Activated B cell treated with CpG ODN at 0.5 μM for 24 hours (primary cell): ENCODE measurements at regions not wholly inside any gene's neighbourhood (a gene's known extent, or its start where the extent isn't known, plus 50 kb on each side); places are given as distances from the start of the nearest gene placed in this dataset.

ENCODE experiments used
- ATAC-seq: fragments of 200-7000 bp; cut with Tn5 transposase; one replicate; pipeline ENCODE4 v1.10.0; 2021; ENCODE audit warnings: low read depth, mild to moderate bottlenecking, moderate library complexity
- CTCF ChIA-PET: fragments of 350-600 bp; sonication (Branson Sonifier 250); formaldehyde crosslinking; loops from one replicate; lab custom pipeline; 2021; ENCODE audit warnings: antibody characterized with exemption; lab: Charles Lee
- POLR2A ChIA-PET: fragments of 350-600 bp; sonication (Branson Sonifier 250); formaldehyde crosslinking; loops from one replicate; lab custom pipeline; 2021; ENCODE audit warnings: antibody characterized with exemption; lab: Charles Lee
- DNase-seq: peaks from one replicate; pipeline ENCODE4 v3.0.0; 2022
- H3K27ac Mint-ChIP-seq: one replicate; pipeline ENCODE4 v1.8.0; 2020; ENCODE audit warnings: mixed read lengths
- H3K27me3 Mint-ChIP-seq: one replicate; pipeline ENCODE4 v1.8.0; 2021; ENCODE audit warnings: mixed read lengths
- H3K36me3 Mint-ChIP-seq: one replicate; pipeline ENCODE4 v1.8.0; 2021; ENCODE audit warnings: low read depth, mixed read lengths
- H3K4me1 Mint-ChIP-seq: one replicate; pipeline ENCODE4 v1.8.0; 2021; ENCODE audit warnings: mixed read lengths
- H3K4me3 Mint-ChIP-seq: one replicate; pipeline ENCODE4 v1.8.0; 2020; ENCODE audit warnings: mild to moderate bottlenecking, mixed read lengths
- H3K9me3 Mint-ChIP-seq: one replicate; pipeline ENCODE4 v1.8.0; 2020; ENCODE audit warnings: mixed read lengths
- intact Hi-C: fragments of 100-400 bp; cut with micrococcal nuclease; formaldehyde crosslinking; loops from one replicate; pipeline ENCODE4 v1.15.1; 2024
- TF ChIP-seq, protein P1 (sequence below): fragments of 200-600 bp; IDR thresholded peaks from one replicate; pipeline ENCODE4 v1.8.0; 2022; ENCODE audit warnings: antibody characterized with exemption, mild to moderate bottlenecking

GRCh38 chr22:49448526-49448925 is 379.1 kb downstream of the BRD1 start:
- no peaks in the 10 kb centered on the region for H3K4me1 Mint-ChIP-seq
- ChIA-PET CTCF (no interaction called here), POLR2A (no interaction called here)
- intact Hi-C loops: no loop called here
- H3K27ac Mint-ChIP-seq: no peak overlapping the region
- TF ChIP-seq, protein P1, sequence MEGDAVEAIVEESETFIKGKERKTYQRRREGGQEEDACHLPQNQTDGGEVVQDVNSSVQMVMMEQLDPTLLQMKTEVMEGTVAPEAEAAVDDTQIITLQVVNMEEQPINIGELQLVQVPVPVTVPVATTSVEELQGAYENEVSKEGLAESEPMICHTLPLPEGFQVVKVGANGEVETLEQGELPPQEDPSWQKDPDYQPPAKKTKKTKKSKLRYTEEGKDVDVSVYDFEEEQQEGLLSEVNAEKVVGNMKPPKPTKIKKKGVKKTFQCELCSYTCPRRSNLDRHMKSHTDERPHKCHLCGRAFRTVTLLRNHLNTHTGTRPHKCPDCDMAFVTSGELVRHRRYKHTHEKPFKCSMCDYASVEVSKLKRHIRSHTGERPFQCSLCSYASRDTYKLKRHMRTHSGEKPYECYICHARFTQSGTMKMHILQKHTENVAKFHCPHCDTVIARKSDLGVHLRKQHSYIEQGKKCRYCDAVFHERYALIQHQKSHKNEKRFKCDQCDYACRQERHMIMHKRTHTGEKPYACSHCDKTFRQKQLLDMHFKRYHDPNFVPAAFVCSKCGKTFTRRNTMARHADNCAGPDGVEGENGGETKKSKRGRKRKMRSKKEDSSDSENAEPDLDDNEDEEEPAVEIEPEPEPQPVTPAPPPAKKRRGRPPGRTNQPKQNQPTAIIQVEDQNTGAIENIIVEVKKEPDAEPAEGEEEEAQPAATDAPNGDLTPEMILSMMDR: no peak
- H3K4me3 Mint-ChIP-seq: no peak overlapping the region
- H3K27me3 Mint-ChIP-seq: peaks cover 27% of the 10 kb centered on the region
- H3K9me3 Mint-ChIP-seq: no peaks in the 10 kb centered on the region
- H3K36me3 Mint-ChIP-seq: no peaks in the 10 kb centered on the region
- ATAC-seq (no peak), DNase-seq (no peak)

- H3K4me3 Mint-ChIP-seq: no peak overlapping the region
- intact Hi-C loops: no loop called here
- CTCF ChIA-PET: no interaction called here
- no peak overlapping the region for H3K27ac Mint-ChIP-seq
- H3K9me3 Mint-ChIP-seq: no peaks in the 10 kb centered on the region
- TF ChIP-seq, protein P1: no peak
- no peaks in the 10 kb centered on the region for H3K4me1 Mint-ChIP-seq
- no peaks in the 10 kb centered on the region for H3K36me3 Mint-ChIP-seq
- DNase-seq (no peak), ATAC-seq (no peak)
- H3K27me3 Mint-ChIP-seq: peaks cover 27% of the 10 kb centered on the region
- POLR2A ChIA-PET: no interaction called here
Measured at GRCh38 chr22:49447837-49448236, 379.8 kb downstream of the BRD1 start.

GRCh38 chr22:49446759-49447710 is 380.6 kb downstream of the BRD1 start:
- ChIA-PET CTCF (no interaction called here), POLR2A (no interaction called here)
- TF ChIP-seq, protein P1: no peak
- peaks cover 29% of the 10 kb centered on the region for H3K27me3 Mint-ChIP-seq
- no peaks in the 10 kb centered on the region for H3K36me3 Mint-ChIP-seq
- H3K9me3 Mint-ChIP-seq: no peaks in the 10 kb centered on the region
- no peak overlapping the region for H3K4me3 Mint-ChIP-seq
- H3K4me1 Mint-ChIP-seq: no peaks in the 10 kb centered on the region
- ATAC-seq: no peak
- no peak overlapping the region for H3K27ac Mint-ChIP-seq
- DNase-seq: no peak
- intact Hi-C loops: no loop called here

DNA sequence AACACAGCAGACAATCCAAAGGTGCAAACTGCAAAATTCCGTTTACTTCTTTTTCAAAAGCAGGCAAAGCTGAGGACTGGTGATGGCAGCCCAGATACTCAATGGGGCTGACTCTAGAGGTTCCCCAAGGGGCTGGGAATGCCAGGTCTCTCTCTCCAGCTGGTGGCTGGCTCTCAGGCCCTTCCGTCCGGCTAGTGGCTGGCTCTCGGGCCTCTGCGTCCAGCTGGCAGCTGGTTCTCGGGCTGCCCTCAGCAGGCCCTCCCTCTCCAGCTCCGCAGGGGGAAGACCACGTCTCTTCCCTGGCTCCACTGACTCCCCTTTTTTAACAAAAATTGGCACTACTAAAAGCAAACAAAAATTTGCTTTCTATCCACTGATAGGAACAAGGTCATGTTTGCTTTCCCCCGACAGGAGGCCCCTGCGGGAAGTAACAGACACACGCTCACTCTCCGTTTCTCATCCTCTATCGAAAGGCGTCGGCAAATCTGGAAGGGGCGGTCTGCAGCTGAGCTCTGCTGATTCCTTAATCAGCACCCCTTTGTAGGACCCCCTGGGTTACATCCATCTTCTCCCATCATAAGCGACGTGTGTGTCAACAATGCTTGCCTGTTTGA is 381.4 kb downstream of the BRD1 start:
- TF ChIP-seq, protein P1: no peak
- ATAC-seq (no peak), DNase-seq (no peak)
- Mint-ChIP-seq H3K36me3 (no peaks in the 10 kb centered on the region), H3K27ac (no peak overlapping the region), H3K27me3 (peaks cover 29% of the 10 kb centered on the region), H3K9me3 (no peaks in the 10 kb centered on the region), H3K4me1 (no peaks in the 10 kb centered on the region), H3K4me3 (no peak overlapping the region)
- intact Hi-C loops: no loop called here
- POLR2A ChIA-PET: no interaction called here
- CTCF ChIA-PET: no interaction called here

- no peaks in the 10 kb centered on the region for H3K4me1 Mint-ChIP-seq
- intact Hi-C loops: no loop called here
- ChIA-PET POLR2A (no interaction called here), CTCF (no interaction called here)
- ATAC-seq (no peak), DNase-seq (no peak)
- no peak overlapping the region for H3K27ac Mint-ChIP-seq
- TF ChIP-seq, protein P1: no peak
- no peak overlapping the region for H3K4me3 Mint-ChIP-seq
- H3K27me3 Mint-ChIP-seq: peaks cover 21% of the 10 kb centered on the region
- H3K36me3 Mint-ChIP-seq: no peaks in the 10 kb centered on the region
- H3K9me3 Mint-ChIP-seq: no peaks in the 10 kb centered on the region
Measured at GRCh38 chr22:49444781-49445180, 382.9 kb downstream of the BRD1 start.
